HUES6 (cell line): ENCODE measurements at regions not wholly inside any gene's neighbourhood (a gene's known extent, or its start where the extent isn't known, plus 50 kb on each side); places are given as distances from the start of the nearest gene placed in this dataset.

Experiments used
- H3K27ac ChIP-seq: 2 replicates; pipeline ENCODE4 v1.7.0; 2013; ENCODE audit warnings: low read depth, mild to moderate bottlenecking, low read length, inconsistent platforms
- H3K27me3 ChIP-seq: 2 replicates; pipeline ENCODE4 v1.6.1; 2013; ENCODE audit warnings: low read length; ENCODE audit not compliant: control insufficient read depth, insufficient read depth
- H3K36me3 ChIP-seq: 2 replicates; pipeline ENCODE4 v1.6.1; 2013; ENCODE audit warnings: low read length; ENCODE audit not compliant: control insufficient read depth, insufficient read depth
- H3K4me1 ChIP-seq: 2 replicates; pipeline ENCODE4 v1.6.1; 2013; ENCODE audit warnings: low read length; ENCODE audit not compliant: control insufficient read depth, insufficient read depth
- H3K4me3 ChIP-seq: 2 replicates; pipeline ENCODE4 v1.5.1; 2013; ENCODE audit warnings: low read depth, low read length
- H3K9ac ChIP-seq: one replicate; pipeline ENCODE4 v1.6.1; 2013; ENCODE audit warnings: mild to moderate bottlenecking, low read length
- H3K9me3 ChIP-seq: 2 replicates; pipeline ENCODE4 v1.6.1; 2013; ENCODE audit warnings: low read depth, low read length; ENCODE audit not compliant: control insufficient read depth, insufficient read depth

GRCh38 chr13:105432438-105432837 lies 1103.0 kb downstream of the EFNB2 start:
- Histone ChIP-seq H3K4me1 (no peaks in the 10 kb centered on the region; the same call in 1 of the 2 replicates), H3K9me3 (no peaks in the 10 kb centered on the region), H3K27me3 (no peaks in the 10 kb centered on the region), H3K36me3 (no peaks in the 10 kb centered on the region), H3K4me3 (no peak overlapping the region), H3K27ac (no peak overlapping the region), H3K9ac (no peak overlapping the region)

DNA sequence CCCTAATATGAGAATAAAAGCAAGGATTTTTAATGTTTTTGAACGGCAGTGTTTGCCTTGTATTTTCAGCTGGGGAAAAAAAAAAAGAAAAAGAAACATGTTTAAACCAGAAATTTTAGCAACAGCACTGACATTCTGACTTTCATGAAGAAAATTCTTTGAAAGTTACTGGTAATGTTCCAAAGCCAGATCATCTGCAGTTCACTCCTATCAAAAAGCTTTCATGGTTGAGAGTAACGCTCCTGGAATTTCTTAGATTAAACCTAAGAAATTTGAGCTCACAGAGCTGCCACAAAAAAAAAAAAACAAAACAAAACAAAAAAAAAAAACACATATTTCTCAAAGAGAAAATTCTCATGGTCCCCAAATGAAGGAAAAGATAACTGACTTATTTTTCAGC lies 1106.7 kb downstream of the EFNB2 start:
- Histone ChIP-seq H3K4me3 (no peak overlapping the region), H3K9me3 (no peaks in the 10 kb centered on the region), H3K9ac (no peak overlapping the region), H3K27ac (no peak overlapping the region), H3K4me1 (no peaks in the 10 kb centered on the region), H3K36me3 (no peaks in the 10 kb centered on the region), H3K27me3 (no peaks in the 10 kb centered on the region)

DNA sequence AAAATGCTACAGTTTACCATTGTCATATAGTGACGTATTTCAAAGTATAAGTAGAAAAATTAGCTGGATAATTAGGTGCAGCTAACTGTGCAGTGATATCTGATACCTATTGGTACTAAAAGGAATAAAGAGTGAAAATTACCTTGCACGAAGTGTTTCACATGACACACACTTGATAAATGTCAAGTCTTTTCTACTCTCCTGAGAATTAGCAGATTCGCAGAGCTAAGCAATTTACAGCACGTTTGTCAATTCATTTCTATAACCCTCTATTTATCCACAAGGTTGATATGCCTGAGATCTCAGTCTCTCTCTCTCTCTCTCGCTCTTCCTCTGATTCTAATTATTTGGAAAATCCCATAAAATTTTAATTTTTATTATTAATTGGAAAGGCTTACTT lies 1109.0 kb downstream of the EFNB2 start:
- Histone ChIP-seq H3K36me3 (no peaks in the 10 kb centered on the region), H3K9me3 (no peaks in the 10 kb centered on the region), H3K4me1 (no peaks in the 10 kb centered on the region), H3K27me3 (no peaks in the 10 kb centered on the region), H3K9ac (no peak overlapping the region), H3K27ac (no peak overlapping the region), H3K4me3 (no peak overlapping the region)

DNA sequence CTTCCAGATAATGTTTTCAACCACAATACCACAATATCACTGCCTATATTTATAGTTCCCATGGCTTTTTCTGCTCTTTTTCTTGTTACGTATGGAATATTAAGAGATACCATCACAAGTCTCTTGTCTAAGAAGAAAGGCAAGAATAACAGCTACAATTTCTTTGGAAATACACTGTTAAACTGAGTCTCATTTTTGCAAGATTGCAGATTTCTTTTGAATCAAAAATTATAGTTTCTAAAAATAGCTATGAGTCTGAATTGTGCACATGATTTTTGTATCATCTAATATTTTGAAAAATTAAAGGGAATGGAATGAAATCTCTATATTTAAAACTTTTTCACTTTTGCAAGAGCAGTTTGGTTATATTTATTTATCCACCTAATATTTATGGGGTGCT lies 1120.8 kb downstream of the EFNB2 start:
- H3K4me3 ChIP-seq = no peak overlapping the region
- no peaks in the 10 kb centered on the region for H3K4me1 ChIP-seq
- H3K27me3 ChIP-seq = no peaks in the 10 kb centered on the region
- no peak overlapping the region for H3K27ac ChIP-seq
- H3K9ac ChIP-seq = no peak overlapping the region
- no peaks in the 10 kb centered on the region for H3K9me3 ChIP-seq
- no peaks in the 10 kb centered on the region for H3K36me3 ChIP-seq

DNA sequence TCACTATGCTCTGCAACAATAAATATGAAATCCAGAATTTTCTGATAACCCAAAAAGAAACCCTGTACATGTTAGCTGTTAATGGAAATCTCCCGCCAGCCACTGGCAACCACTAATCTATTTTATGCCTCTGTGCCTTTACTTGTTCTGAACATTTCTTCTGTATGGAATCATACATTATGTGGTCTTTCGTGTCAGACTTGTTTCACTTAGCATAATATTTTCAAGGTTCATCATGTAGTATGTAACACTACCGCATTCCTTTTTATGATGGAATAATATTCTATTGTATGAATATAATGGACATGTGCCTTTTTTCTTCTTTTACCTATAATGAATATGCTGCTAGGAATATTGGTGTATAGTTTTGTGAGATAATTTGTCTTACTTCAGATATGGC lies 1123.3 kb downstream of the EFNB2 start:
- no peak overlapping the region for H3K9ac ChIP-seq
- no peaks in the 10 kb centered on the region for H3K36me3 ChIP-seq
- H3K4me1 ChIP-seq = no peaks in the 10 kb centered on the region
- H3K9me3 ChIP-seq = no peaks in the 10 kb centered on the region
- H3K27ac ChIP-seq = no peak overlapping the region
- no peak overlapping the region for H3K4me3 ChIP-seq
- no peaks in the 10 kb centered on the region for H3K27me3 ChIP-seq

GRCh38 chr13:105410602-105411001 lies 1124.9 kb downstream of the EFNB2 start:
- H3K9me3 ChIP-seq = no peaks in the 10 kb centered on the region
- no peak overlapping the region for H3K9ac ChIP-seq
- H3K4me1 ChIP-seq = no peaks in the 10 kb centered on the region
- no peaks in the 10 kb centered on the region for H3K27me3 ChIP-seq
- no peaks in the 10 kb centered on the region for H3K36me3 ChIP-seq
- peak overlapping the region; percentile 5; the same call in 1 of the 2 replicates for H3K4me3 ChIP-seq
- no peak overlapping the region for H3K27ac ChIP-seq

- H3K4me3 ChIP-seq = no peak overlapping the region
- no peak overlapping the region for H3K9ac ChIP-seq
- no peaks in the 10 kb centered on the region for H3K27me3 ChIP-seq
- H3K4me1 ChIP-seq = no peaks in the 10 kb centered on the region
- no peak overlapping the region for H3K27ac ChIP-seq
- H3K36me3 ChIP-seq = no peaks in the 10 kb centered on the region
- H3K9me3 ChIP-seq = no peaks in the 10 kb centered on the region
Observed at GRCh38 chr13:105406551-105406950, 1128.9 kb downstream of the EFNB2 start.

- no peak overlapping the region for H3K9ac ChIP-seq
- no peaks in the 10 kb centered on the region for H3K4me1 ChIP-seq
- H3K27ac ChIP-seq = no peak overlapping the region
- no peak overlapping the region for H3K4me3 ChIP-seq
- H3K9me3 ChIP-seq = no peaks in the 10 kb centered on the region
- no peaks in the 10 kb centered on the region for H3K36me3 ChIP-seq
- H3K27me3 ChIP-seq = no peaks in the 10 kb centered on the region
Observed at GRCh38 chr13:105403086-105403485, 1132.4 kb downstream of the EFNB2 start.

GRCh38 chr13:105395041-105395440 lies 1140.4 kb downstream of the EFNB2 start:
- H3K9me3 ChIP-seq = no peaks in the 10 kb centered on the region
- no peaks in the 10 kb centered on the region for H3K4me1 ChIP-seq
- H3K27me3 ChIP-seq = no peaks in the 10 kb centered on the region
- H3K9ac ChIP-seq = no peak overlapping the region
- H3K27ac ChIP-seq = no peak overlapping the region
- no peak overlapping the region for H3K4me3 ChIP-seq
- no peaks in the 10 kb centered on the region for H3K36me3 ChIP-seq

- Histone ChIP-seq H3K27me3 (no peaks in the 10 kb centered on the region), H3K36me3 (no peaks in the 10 kb centered on the region), H3K9ac (no peak overlapping the region), H3K27ac (no peak overlapping the region), H3K9me3 (no peaks in the 10 kb centered on the region), H3K4me3 (no peak overlapping the region), H3K4me1 (no peaks in the 10 kb centered on the region)
Observed at GRCh38 chr13:105389373-105389772, 1146.1 kb downstream of the EFNB2 start.

- Histone ChIP-seq H3K4me3 (no peak overlapping the region), H3K36me3 (no peaks in the 10 kb centered on the region)
Observed at GRCh38 chr13:105377452-105377851, 1158.0 kb downstream of the EFNB2 start.

DNA sequence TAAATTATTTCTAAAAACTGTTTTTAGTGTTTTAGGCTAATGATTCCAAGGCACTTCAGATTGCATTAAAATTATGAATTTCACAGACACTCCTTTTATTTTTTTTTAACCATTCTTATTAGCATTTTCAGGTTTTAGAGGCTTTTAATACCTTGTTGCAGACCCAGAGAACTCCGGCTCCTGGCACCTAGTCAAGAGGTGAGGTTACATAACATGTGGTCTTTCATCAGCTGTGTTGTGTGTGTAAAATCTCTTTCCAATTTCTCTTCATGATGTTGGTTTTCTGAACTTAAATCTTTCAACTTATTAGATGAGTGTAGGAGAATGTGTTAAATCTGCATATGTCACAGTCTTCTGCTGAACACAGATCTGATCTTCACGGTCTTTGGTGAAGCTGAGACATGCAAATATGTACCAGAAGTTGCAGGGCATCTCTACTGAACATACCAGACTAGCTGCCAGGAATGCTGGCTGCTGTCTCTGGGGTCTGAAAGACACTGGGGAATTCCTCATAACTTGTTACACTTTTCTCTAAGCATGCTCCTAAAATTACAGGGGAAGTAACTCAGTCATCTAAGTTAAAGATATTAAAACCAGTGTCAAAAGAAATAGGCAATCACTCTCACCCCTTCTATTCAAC lies 1165.3 kb downstream of the EFNB2 start:
- Histone ChIP-seq H3K4me3 (no peak overlapping the region), H3K36me3 (no peaks in the 10 kb centered on the region), H3K9ac (no peak overlapping the region), H3K4me1 (no peaks in the 10 kb centered on the region), H3K27me3 (no peaks in the 10 kb centered on the region), H3K27ac (no peak overlapping the region), H3K9me3 (no peaks in the 10 kb centered on the region)

More at GRCh38 chr13:105377452-105377851, 1158.0 kb downstream of the EFNB2 start:
- Histone ChIP-seq H3K4me1 (no peaks in the 10 kb centered on the region), H3K27me3 (no peaks in the 10 kb centered on the region), H3K9ac (no peak overlapping the region), H3K9me3 (no peaks in the 10 kb centered on the region), H3K27ac (no peak overlapping the region)
